GM18873 (cell line): ENCODE measurements at regions not wholly inside any gene's neighbourhood (a gene's known extent, or its start where the extent isn't known, plus 50 kb on each side); places are given as distances from the start of the nearest gene placed in this dataset.

Experiments
- ATAC-seq: cut with Tn5 transposase; IDR thresholded peaks from one replicate; pipeline ENCODE4 v1.9.1; 2021; ENCODE audit warnings: mild to moderate bottlenecking, moderate library complexity, moderate number of reproducible peaks; ENCODE audit not compliant: unreplicated experiment, low FRiP score

- no peak for ATAC-seq
These were observed 667.1 kb upstream of the PKN2 start for GRCh38 chr1:88016947-88017346.

DNA sequence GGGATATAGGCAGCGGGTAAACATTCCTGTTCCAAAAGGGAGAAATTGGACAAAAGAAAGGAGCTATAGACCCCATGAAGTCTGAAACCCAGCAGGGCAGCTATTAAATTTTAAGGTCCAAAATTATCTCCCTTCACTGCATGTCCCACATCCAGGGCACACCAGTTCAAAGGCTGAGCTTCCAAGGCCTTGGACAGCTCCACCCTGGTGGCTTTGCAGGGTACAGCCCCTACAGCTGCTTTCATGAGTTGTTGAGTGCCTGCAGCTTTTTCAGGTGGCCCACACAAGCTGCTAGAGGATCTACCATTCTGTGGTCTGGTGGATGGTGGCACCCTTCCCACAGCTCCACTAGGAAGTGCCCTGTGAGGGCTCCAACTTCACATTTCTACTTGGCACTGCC lies 662.5 kb upstream of the PKN2 start:
- ATAC-seq: no peak

DNA sequence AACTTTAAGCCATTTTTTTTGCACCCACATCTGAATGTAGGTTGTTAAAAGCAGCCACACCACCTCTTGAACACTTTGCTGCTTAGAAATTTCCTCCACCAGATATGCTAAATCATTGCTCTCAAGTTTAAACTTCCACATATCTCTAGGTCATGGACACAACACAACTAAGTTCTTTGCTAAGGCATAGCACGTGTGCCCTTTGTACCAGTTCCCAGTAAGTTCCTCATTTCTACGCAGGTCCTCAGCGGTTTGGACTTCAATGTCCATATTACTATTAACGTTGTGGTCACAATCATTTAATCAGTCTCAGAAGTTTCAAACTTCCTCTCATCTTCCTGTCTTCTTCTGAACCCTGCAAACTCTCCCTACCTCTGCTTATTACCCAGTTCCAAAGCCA lies 661.6 kb upstream of the PKN2 start:
- no peak for ATAC-seq

DNA sequence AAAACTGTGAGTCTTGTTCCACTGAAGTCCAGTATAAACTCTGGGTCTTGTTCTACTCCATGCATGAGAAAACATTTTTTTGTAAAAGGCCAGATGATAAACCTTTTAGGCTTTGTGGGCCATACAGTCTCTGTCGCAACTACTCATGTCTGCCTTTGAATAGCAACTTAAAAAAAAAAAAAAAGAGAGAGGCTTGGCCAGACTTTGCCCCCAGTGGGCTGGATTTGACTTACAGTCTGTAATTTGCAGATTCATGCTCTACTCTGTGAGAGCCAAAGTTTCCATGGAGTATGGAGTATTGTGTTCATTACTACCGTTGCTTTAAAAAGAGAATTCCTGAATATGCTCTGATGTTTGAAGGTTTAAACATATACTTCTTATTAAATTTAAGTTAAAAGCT lies 654.9 kb upstream of the PKN2 start:
- ATAC-seq: no peak

GRCh38 chr1:88029899-88030298 lies 654.2 kb upstream of the PKN2 start:
- ATAC-seq: no peak

DNA sequence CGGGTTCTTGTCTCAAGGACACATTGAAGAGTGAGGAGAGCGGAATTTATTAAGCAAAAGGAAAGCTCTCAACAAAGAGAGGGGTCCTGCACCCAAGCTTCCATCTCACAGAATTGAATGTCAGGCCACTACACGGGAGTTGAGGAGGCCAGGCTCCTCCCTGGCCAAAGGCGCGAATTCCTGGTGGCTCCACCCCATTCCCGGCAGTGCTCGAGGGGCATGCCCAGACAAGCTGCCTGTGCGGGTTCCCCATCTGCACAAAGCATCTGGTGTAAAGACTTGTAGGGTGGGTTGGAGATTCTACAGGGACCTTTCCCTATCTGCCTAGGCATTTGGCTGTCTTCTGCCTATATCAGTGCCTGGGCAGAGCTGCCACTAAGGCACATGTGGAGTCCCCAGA lies 648.5 kb upstream of the PKN2 start:
- no peak for ATAC-seq

DNA sequence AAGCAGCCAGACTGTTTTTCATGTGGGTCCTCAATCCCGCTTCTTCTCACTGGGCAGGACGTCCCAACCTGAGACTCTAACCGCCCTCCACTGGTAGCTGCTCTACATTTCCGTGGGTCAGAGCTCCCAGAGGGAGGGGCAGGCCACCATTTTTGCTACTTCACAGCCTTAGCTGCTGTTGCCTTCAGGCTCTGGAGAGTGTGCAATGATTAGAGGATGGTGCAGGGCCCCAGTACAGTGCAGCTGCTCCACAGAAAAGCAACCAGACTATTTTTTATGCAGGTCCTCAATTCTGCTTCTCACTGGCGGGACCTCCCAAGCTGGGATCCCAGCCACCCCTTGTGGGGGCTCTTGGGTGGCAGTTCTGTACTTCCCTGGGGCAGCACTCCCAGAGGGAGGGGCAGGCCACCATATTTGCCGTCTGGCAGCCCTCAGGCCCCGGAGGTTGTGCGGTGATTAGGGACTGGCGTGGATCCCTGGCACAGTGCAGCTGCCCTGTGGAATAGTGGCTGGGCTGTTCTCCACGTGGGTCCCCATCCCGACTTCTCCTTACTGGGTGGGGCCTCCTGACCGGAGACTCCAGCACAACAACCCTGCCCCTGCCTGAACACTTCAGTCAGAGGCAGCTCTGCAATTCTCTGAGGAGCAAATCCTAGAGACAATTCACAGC lies 647.6 kb upstream of the PKN2 start:
- ATAC-seq: no peak

- ATAC-seq: no peak
These were observed 644.8 kb upstream of the PKN2 start for GRCh38 chr1:88039240-88039639.

DNA sequence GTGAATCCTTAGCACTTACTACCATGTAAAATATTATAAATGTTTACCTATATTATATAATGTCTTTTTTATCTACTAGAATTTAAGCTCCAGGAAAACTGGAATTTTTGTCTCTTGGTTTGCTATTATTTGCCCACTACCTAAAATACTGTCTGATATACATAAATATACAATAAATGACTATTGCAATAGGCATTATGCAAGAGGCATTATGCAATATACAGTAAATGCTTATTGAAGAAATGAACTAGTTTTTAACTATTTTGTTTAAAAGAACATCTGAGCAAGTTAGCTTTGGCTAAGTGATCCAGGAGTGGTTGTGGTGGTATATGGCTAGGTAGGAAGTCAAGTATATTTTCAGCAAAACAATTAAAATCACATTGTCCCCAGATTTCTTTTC lies 640.2 kb upstream of the PKN2 start:
- no peak for ATAC-seq

- no peak for ATAC-seq
These were observed 631.9 kb upstream of the PKN2 start for GRCh38 chr1:88052167-88052566.

- no peak for ATAC-seq
These were observed 631.0 kb upstream of the PKN2 start for GRCh38 chr1:88053065-88053464.

DNA sequence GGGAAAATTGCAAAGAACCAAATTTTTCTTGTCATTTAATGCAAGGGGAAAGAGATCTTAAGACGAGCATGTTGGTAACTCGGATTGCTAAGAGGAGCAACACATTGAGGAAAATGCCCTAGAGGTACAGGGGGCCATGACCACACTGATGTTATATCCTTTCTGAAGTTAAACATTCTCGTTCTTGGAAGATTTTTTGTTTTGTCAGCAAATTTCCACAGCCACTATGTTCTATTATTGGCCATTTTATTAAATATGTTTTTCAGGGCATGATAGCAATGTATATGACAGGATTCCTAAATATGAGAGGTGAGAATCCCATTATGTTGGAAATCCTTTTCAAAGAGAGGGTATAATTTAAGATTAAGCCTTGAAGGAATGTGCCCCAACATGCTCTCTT lies 627.2 kb upstream of the PKN2 start:
- ATAC-seq: no peak

DNA sequence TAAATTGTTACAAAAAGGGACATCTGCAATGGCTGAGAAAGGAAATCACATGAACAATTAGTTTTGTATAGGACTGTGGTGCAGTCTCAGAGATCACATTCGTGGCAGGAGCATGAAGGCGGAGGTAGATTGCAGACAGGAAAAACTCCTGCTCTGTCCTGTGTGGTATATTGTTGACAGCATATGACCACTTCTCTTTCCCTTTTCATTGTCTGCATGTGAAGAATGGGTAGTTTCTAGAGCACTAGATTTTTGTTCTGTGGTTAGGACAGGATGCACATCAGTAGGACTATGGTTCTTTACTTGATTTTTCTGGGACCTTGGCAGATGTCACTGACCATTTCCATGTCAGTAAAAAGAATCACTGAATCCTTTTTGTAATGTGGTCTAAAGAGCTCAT lies 625.9 kb upstream of the PKN2 start:
- ATAC-seq: no peak

GRCh38 chr1:88060112-88060673 lies 623.9 kb upstream of the PKN2 start:
- ATAC-seq: no peak

DNA sequence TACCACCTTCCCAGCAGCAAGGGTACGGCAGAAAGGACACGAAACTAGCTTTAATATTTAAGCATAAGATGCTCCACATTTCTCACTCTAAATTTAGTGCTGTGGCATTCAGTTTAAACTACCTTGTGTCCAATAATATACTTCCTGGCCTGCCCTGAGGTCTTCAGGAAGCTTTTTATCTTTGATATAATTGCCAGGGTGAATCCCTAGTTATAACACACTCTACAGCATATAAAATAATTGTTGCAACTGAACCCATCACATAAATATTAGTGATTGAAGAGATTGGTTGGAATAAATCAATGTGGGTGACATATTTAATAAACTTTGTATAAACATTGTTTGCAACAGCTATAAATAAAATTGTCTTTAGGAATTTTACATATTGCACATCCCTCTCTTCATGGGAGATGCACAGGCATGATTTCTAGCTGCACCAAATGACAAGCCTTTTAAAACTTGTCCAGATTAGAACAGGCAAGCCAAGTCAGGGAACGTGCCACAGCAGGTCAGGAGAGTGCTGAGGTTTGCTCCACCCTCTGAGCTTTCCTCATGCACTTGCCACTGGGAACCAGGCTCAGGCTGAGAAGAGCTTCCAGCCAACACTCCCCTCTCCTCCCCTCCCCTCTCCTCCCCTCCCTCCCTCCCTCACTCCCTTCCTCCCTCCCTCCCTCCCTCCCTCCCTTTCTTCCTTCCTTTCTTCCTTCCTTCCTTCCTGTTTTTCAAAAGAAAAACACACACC lies 623.2 kb upstream of the PKN2 start:
- ATAC-seq: no peak

GRCh38 chr1:88061492-88062177 lies 622.4 kb upstream of the PKN2 start:
- no peak for ATAC-seq

DNA sequence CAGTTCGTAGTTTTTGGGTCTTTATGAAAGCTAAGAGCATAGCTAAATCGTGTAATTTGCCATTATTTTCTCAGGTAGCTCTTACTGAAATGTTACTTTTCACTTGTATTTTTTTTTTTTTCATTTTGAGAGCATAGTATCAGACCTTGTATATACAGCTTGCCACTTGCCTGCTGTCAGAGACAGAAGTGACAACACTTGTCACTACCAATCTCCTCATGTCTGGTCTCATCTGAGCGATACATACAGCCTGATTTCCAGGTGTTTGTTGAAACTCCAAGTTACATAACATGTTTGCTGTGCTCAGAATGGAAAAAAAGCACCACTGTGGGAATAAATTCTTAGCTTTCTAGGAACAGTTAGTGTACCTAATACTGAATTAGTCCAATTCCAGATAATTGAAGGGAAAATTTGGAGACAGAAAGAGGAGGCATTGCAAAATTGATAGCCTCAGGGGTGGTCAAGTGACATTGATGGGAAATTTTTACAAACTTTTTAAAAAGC lies 621.4 kb upstream of the PKN2 start:
- ATAC-seq: no peak

- ATAC-seq: no peak
These were observed 620.5 kb upstream of the PKN2 start for GRCh38 chr1:88063605-88064004.

GRCh38 chr1:88068407-88068960 lies 615.6 kb upstream of the PKN2 start:
- no peak for ATAC-seq

- ATAC-seq: no peak
These were observed 613.1 kb upstream of the PKN2 start for GRCh38 chr1:88070956-88071355.

DNA sequence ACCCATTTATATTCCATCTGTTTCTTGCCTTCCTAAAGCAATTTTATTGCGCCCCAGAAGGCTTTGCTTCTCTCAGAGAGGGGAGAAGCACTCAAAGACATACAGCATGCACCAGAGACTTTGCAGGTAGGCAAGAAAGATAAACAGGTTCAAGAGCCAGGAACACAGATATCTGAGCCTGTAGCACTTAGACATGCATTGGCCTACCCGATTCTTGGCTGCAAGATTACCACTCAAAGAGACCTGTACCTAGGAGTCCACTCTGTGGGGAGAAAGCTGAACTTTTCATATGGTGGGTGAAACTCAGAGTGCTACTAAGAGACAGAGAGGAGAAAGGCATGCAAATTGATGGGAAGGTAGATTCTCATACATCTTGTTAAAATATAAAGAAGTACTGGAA lies 609.4 kb upstream of the PKN2 start:
- no peak for ATAC-seq
